HEK293 (cell line): ENCODE measurements at regions not wholly inside any gene's neighbourhood (a gene's known extent, or its start where the extent isn't known, plus 50 kb on each side); places are given as distances from the start of the nearest gene placed in this dataset.
"Not testable (repeated sequence)": the region's sequence is repeated elsewhere in the genome, so short reads cannot be mapped to it uniquely, and the experiment has no call there.

Source experiments
- CTCF ChIA-PET: fragments of 350-600 bp; formaldehyde crosslinking; extraction: SDS; loops from one replicate; lab custom pipeline; 2021; ENCODE audit warnings: antibody characterized with exemption; lab: Yijun Ruan, JAX
- POLR2A ChIA-PET: fragments of 300-600 bp; formaldehyde crosslinking; extraction: SDS; loops from one replicate; lab custom pipeline; 2020; ENCODE audit warnings: antibody characterized with exemption, inconsistent platforms; lab: Yijun Ruan, JAX
- H3K27ac ChIP-seq: fragments of 200-500 bp; sonication (Bioruptor generic); 2 replicates; pipeline ENCODE4 v1.5.1; 2014; ENCODE audit warnings: low read depth, low read length, control low read depth, inconsistent platforms; ENCODE audit errors: extremely low read depth
- H3K36me3 ChIP-seq, 2 experiments: fragments of 200-500 bp in 1 of 2; sonication (Bioruptor generic) in 1 of 2; 1 replicate in 1 of 2; 2 replicates in 1 of 2; pipeline ENCODE4 v1.5.1; 2014 to 2017; ENCODE audit warnings: inconsistent platforms in 2 of 2, low read length in 2 of 2; ENCODE audit not compliant: control insufficient read depth in 2 of 2, insufficient read depth in 1 of 2
- H3K4me1 ChIP-seq: fragments of 200-500 bp; sonication (Bioruptor generic); 2 replicates; pipeline ENCODE4 v1.5.1; 2014; ENCODE audit warnings: mild to moderate bottlenecking, low read length, inconsistent platforms; ENCODE audit not compliant: control insufficient read depth, insufficient read depth
- H3K4me3 ChIP-seq: 2 replicates; pipeline ENCODE4 v1.5.1; 2011; ENCODE audit warnings: low read depth, mild to moderate bottlenecking, control low read depth, low read length, moderate library complexity
- H3K9me3 ChIP-seq: fragments of 200-500 bp; sonication (Bioruptor generic); 2 replicates; pipeline ENCODE4 v1.5.1; 2014; ENCODE audit warnings: low read depth, low read length, inconsistent platforms; ENCODE audit not compliant: control insufficient read depth, insufficient read depth
- KLF17 ChIP-seq: fragments of 450-650 bp; formaldehyde crosslinking; IDR thresholded peaks from 2 replicates; pipeline ENCODE4 v1.5.1; 2016; ENCODE audit warnings: missing biosample characterization, missing genetic modification characterization
- PRDM10 ChIP-seq: fragments of 450-650 bp; formaldehyde crosslinking; IDR thresholded peaks from 2 replicates; pipeline ENCODE4 v1.5.1; 2016; ENCODE audit warnings: missing biosample characterization, missing genetic modification characterization
- PRDM4 ChIP-seq: fragments of 450-650 bp; formaldehyde crosslinking; IDR thresholded peaks from 2 replicates; pipeline ENCODE4 v1.5.1; 2017; ENCODE audit warnings: missing biosample characterization, missing genetic modification characterization
- ZNF248 ChIP-seq: fragments of 450-650 bp; formaldehyde crosslinking; IDR thresholded peaks from 2 replicates; pipeline ENCODE4 v1.5.1; 2017; ENCODE audit warnings: missing biosample characterization, missing genetic modification characterization
- ZNF398 ChIP-seq: fragments of 450-650 bp; formaldehyde crosslinking; IDR thresholded peaks from 2 replicates; pipeline ENCODE4 v1.5.1; 2017; ENCODE audit warnings: missing biosample characterization, missing genetic modification characterization
- ZNF501 ChIP-seq: fragments of 450-650 bp; formaldehyde crosslinking; IDR thresholded peaks from 2 replicates; pipeline ENCODE4 v1.5.1; 2016; ENCODE audit warnings: missing biosample characterization, missing genetic modification characterization
- ZNF654 ChIP-seq: fragments of 450-650 bp; formaldehyde crosslinking; IDR thresholded peaks from 2 replicates; pipeline ENCODE4 v1.5.1; 2016; ENCODE audit warnings: low read depth, missing biosample characterization, missing genetic modification characterization
- ZNF776 ChIP-seq: fragments of 450-650 bp; formaldehyde crosslinking; IDR thresholded peaks from 2 replicates; pipeline ENCODE4 v1.5.0; 2017; ENCODE audit warnings: missing biosample characterization, missing genetic modification characterization, borderline replicate concordance
- ZNF837 ChIP-seq: fragments of 450-650 bp; formaldehyde crosslinking; IDR thresholded peaks from 2 replicates; pipeline ENCODE4 v1.5.1; 2016; ENCODE audit warnings: missing biosample characterization, missing genetic modification characterization
- TF ChIP-seq, protein P1 (sequence below): fragments of 450-650 bp; formaldehyde crosslinking; IDR thresholded peaks from 2 replicates; pipeline ENCODE4; 2016; ENCODE audit warnings: missing biosample characterization, missing genetic modification characterization

DNA sequence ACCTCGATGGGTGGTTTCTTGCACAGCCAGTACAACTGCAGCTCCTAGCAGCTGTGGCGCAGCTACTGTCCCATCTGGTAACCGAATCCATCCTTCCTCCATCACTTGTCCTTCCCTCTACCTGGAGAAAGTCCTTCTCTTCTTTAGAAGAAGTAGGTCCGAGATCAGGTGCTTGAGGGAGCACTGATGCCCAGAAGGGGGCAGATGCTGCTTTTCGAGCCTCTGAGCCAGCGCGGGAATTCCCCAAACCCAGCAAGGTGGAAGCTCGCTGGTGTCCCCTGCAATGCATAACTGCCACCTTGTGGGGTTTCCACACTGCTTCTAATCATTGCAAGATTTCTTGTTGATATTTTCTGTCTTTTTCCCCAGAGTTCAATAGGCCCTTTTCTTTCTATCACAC is 127.4 kb downstream of the ADRA2C start:
- CTCF ChIA-PET: interaction anchor here (0.7 kb wide), 1 partner anchor 15 kb away, joined by 3 read pairs; no protein-coding TSS in a partner anchor
- POLR2A ChIA-PET, H3K4me3 ChIP-seq, H3K9me3 ChIP-seq, H3K27ac ChIP-seq, H3K36me3 ChIP-seq, H3K4me1 ChIP-seq: not testable (repeated sequence)
- TF ChIP-seq ZNF654 (tag by site-specific recombination): peak; percentile 21

DNA sequence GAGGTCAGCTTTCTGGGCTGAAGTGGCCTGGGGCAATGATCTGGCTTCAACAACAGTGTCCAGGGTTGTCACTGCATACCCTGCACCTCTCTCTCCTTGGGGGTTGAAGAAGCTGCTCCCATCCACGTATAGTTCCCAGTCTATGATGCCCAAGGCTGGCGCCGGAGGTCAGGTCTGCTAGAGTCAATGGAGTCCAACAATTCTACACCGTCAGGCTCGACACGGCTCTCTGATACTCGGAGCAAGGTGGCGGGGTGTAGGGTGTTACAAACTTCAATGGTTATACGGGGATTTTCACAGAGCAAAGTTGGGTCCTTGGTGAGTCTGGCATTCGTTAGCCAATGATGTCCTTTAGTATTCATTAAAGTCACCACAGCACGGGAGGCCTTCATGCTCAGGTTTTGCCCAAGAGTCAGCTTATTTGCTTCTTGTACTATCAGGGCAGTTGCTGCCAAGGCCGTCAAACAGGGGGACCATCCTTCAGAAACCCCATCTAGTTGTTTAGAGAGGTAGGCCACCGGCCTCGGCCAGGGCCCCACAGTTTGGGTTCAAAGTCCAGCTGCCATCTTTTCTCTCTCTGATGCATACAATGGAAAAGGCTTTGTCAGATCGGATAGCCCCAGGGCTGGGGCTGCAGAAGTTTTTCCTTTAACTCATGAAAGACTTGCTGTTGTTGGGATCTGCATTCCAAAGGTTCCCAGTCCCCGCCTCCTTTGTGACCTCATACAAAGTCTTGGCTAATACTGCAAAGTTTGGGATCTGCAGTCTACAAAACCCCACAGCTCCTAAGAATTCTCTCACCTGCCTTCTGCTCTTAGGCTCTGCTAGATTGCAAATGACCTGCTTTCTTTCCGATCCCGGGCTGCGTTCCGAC is 128.1 kb downstream of the ADRA2C start:
- H3K36me3 ChIP-seq, H3K27ac ChIP-seq, CTCF ChIA-PET, H3K9me3 ChIP-seq, POLR2A ChIA-PET, H3K4me3 ChIP-seq, H3K4me1 ChIP-seq: not testable (repeated sequence)

DNA sequence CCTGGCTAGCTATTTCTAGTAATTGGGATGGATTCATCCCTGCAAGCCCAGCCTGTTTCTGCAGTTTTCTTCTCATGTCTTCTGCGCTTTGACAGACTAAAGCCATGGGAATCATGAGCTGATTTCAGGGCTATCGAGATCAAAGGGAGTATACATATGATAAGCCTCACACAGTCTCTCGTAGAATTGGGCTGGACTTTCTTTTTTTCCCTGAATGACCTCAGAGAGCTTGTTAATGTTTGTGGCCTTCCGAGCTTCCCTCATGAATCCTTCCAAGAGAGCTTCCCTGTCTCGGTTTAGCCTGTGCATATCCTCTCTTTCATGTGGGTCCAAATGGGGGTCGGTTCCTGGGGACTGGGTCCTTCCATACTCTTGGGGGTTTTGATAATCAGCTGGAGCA is 130.3 kb downstream of the ADRA2C start:
- no peak overlapping the region for H3K27ac ChIP-seq
- H3K36me3 ChIP-seq: no peaks in the 10 kb centered on the region
- TF ChIP-seq KLF17 (tag by site-specific recombination) (no peak), ZNF776 (tag by site-specific recombination) (no peak), ZNF248 (tag by site-specific recombination) (no peak), ZNF837 (tag by site-specific recombination) (no peak), PRDM4 (tag by site-specific recombination) (no peak), ZNF398 (tag by site-specific recombination) (no peak), PRDM10 (tag by site-specific recombination) (no peak), ZNF501 (tag by site-specific recombination) (no peak)
- TF ChIP-seq, protein P1, sequence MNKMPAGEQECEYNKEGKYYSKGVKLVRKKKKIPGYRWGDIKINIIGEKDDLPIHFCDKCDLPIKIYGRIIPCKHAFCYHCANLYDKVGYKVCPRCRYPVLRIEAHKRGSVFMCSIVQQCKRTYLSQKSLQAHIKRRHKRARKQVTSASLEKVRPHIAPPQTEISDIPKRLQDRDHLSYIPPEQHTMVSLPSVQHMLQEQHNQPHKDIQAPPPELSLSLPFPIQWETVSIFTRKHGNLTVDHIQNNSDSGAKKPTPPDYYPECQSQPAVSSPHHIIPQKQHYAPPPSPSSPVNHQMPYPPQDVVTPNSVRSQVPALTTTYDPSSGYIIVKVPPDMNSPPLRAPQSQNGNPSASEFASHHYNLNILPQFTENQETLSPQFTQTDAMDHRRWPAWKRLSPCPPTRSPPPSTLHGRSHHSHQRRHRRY (tag by site-specific recombination): no peak
- H3K4me3 ChIP-seq: no peak overlapping the region
- POLR2A ChIA-PET: no interaction called here
- no peaks in the 10 kb centered on the region for H3K4me1 ChIP-seq
- CTCF ChIA-PET: no interaction called here
- H3K9me3 ChIP-seq: no peaks in the 10 kb centered on the region

DNA sequence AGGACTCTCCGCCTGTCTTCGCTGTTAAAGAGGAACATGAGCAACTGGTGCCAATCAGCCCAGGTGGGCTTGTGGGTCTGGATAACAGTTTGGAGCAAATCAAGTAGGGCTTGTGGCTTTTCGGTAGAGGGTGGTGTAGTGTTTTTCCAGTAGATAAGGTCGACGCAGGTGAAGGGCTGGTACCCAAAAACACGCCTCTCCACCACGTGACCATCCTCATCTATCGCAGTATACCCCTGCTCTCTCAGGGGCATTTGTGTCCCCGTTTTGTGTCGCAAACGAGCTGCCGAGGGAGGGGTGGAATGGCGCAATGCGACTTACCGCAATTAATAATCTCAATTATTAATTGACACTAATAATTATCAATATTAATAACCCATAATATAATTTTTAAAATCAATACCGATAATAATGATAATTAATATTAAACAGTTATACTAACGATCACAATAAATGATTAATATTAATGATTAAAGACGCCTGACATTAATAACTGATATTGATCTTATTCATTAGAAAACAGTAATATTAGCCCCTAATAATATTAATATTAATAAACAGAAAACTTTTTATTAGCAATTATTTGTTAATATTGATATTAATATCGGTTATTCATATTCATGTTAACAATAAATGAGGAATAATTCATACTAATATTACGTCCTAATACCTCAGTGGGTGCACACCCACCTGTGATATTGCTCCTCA is 130.8 kb downstream of the ADRA2C start:
- H3K36me3 ChIP-seq, H3K27ac ChIP-seq, H3K4me1 ChIP-seq, POLR2A ChIA-PET, H3K9me3 ChIP-seq, H3K4me3 ChIP-seq: not testable (repeated sequence)
- CTCF ChIA-PET: interaction anchor here (0.6 kb wide), 1 partner anchor 15 kb away, joined by 4 read pairs; no protein-coding TSS in a partner anchor
